HEK293 (cell line): ENCODE measurements at regions not wholly inside any gene's neighbourhood (a gene's known extent, or its start where the extent isn't known, plus 50 kb on each side); places are given as distances from the start of the nearest gene placed in this dataset.
"Not testable (repeated sequence)": the region's sequence is repeated elsewhere in the genome, so short reads cannot be mapped to it uniquely, and the experiment has no call there.

ENCODE experiments used
- ZNF416 ChIP-seq: fragments of 450-650 bp; formaldehyde crosslinking; IDR thresholded peaks from 2 replicates; pipeline ENCODE4 v1.5.1; 2016; ENCODE audit warnings: missing biosample characterization, missing genetic modification characterization
- ZNF426 ChIP-seq: fragments of 450-650 bp; formaldehyde crosslinking; IDR thresholded peaks from 2 replicates; pipeline ENCODE4 v1.5.1; 2017; ENCODE audit warnings: missing biosample characterization, missing genetic modification characterization, mild to moderate bottlenecking, inconsistent platforms, moderate library complexity
- ZNF501 ChIP-seq: fragments of 450-650 bp; formaldehyde crosslinking; IDR thresholded peaks from 2 replicates; pipeline ENCODE4 v1.5.1; 2016; ENCODE audit warnings: missing biosample characterization, missing genetic modification characterization
- ZNF677 ChIP-seq: fragments of 450-650 bp; IDR thresholded peaks from 2 replicates; pipeline ENCODE4 v1.5.0; 2018; ENCODE audit warnings: missing biosample characterization, mild to moderate bottlenecking, missing genetic modification characterization, moderate library complexity

- not testable (repeated sequence) for TF ChIP-seq ZNF416; ZNF677; ZNF501 (tag by site-specific recombination); ZNF426 (tag by site-specific recombination)
These were observed 1520.7 kb upstream of the TPTE start for GRCh38 chr21:9000671-9001070.
